Mesothelial cell of epicardium (in vitro differentiated cells): ENCODE measurements at regions not wholly inside any gene's neighbourhood (a gene's known extent, or its start where the extent isn't known, plus 50 kb on each side); places are given as distances from the start of the nearest gene placed in this dataset.
"Not testable (repeated sequence)": the region's sequence is repeated elsewhere in the genome, so short reads cannot be mapped to it uniquely, and the experiment has no call there.

Source experiments
- DNase-seq, 2 experiments: peaks; one replicate each; pipeline ENCODE4 v3.0.0; 2021; ENCODE audit warnings: low spot score in 2 of 2; ENCODE audit not compliant: unreplicated experiment in 2 of 2
- H3K27ac Mint-ChIP-seq: 2 replicates; pipeline ENCODE4 v1.8.0; 2021; ENCODE audit warnings: mixed read lengths
- H3K27me3 Mint-ChIP-seq: 2 replicates; pipeline ENCODE4 v1.8.0; 2021; ENCODE audit warnings: low read depth, mixed read lengths
- H3K36me3 Mint-ChIP-seq: 2 replicates; pipeline ENCODE4 v1.8.0; 2021; ENCODE audit warnings: mixed read lengths
- H3K4me1 Mint-ChIP-seq: 2 replicates; pipeline ENCODE4 v1.8.0; 2021; ENCODE audit warnings: mixed read lengths
- H3K4me3 Mint-ChIP-seq: 2 replicates; pipeline ENCODE4 v1.8.0; 2021; ENCODE audit warnings: mild to moderate bottlenecking, moderate library complexity, mixed read lengths
- H3K9me3 Mint-ChIP-seq: 2 replicates; pipeline ENCODE4 v1.8.0; 2021; ENCODE audit warnings: mixed read lengths
- CTCF ChIP-seq: fragments of 200-600 bp; sonication (generic); IDR thresholded peaks from one replicate; pipeline ENCODE4 v1.5.0; 2021; ENCODE audit warnings: antibody characterized with exemption; ENCODE audit not compliant: unreplicated experiment

GRCh38 chr6:86685230-86685797 is 252.0 kb upstream of the HTR1E start:
- H3K27ac Mint-ChIP-seq, result peak overlapping the region; percentile 45
- peaks cover 38% of the 10 kb centered on the region for H3K4me1 Mint-ChIP-seq
- peaks cover 21% of the 10 kb centered on the region for H3K9me3 Mint-ChIP-seq
- TF ChIP-seq CTCF, result no peak
- H3K4me3 Mint-ChIP-seq, result no peak overlapping the region
- no peak for DNase-seq
- H3K27me3 Mint-ChIP-seq, result no peaks in the 10 kb centered on the region
- H3K36me3 Mint-ChIP-seq, result peaks cover 4% of the 10 kb centered on the region

- Mint-ChIP-seq H3K4me1 (peaks cover 38% of the 10 kb centered on the region), H3K9me3 (peaks cover 9% of the 10 kb centered on the region), H3K27ac (no peak overlapping the region), H3K36me3 (peaks cover 3% of the 10 kb centered on the region), H3K4me3 (no peak overlapping the region), H3K27me3 (no peaks in the 10 kb centered on the region)
- DNase-seq, result no peak
- no peak for TF ChIP-seq CTCF
Measured at GRCh38 chr6:86683132-86683908, 254.0 kb upstream of the HTR1E start.

GRCh38 chr6:86682297-86682696 is 255.0 kb upstream of the HTR1E start:
- H3K4me3 Mint-ChIP-seq, result no peak overlapping the region
- no peaks in the 10 kb centered on the region for H3K27me3 Mint-ChIP-seq
- peaks cover 38% of the 10 kb centered on the region for H3K4me1 Mint-ChIP-seq
- TF ChIP-seq CTCF, result no peak
- no peak overlapping the region for H3K27ac Mint-ChIP-seq
- DNase-seq, result no peak
- peaks cover 6% of the 10 kb centered on the region for H3K9me3 Mint-ChIP-seq
- H3K36me3 Mint-ChIP-seq, result no peaks in the 10 kb centered on the region

GRCh38 chr6:86681140-86681539 is 256.2 kb upstream of the HTR1E start:
- Mint-ChIP-seq H3K4me1 (peaks cover 29% of the 10 kb centered on the region), H3K9me3 (peaks cover 12% of the 10 kb centered on the region)
- H3K36me3 Mint-ChIP-seq, H3K27me3 Mint-ChIP-seq, H3K4me3 Mint-ChIP-seq, H3K27ac Mint-ChIP-seq, DNase-seq: not testable (repeated sequence)

GRCh38 chr6:86672125-86672524 is 265.2 kb upstream of the HTR1E start:
- not testable (repeated sequence) for H3K4me3 Mint-ChIP-seq, H3K27ac Mint-ChIP-seq, H3K36me3 Mint-ChIP-seq, H3K27me3 Mint-ChIP-seq, H3K4me1 Mint-ChIP-seq, DNase-seq
- H3K9me3 Mint-ChIP-seq, result peaks cover 51% of the 10 kb centered on the region

GRCh38 chr6:86657192-86657591 is 280.1 kb upstream of the HTR1E start:
- H3K9me3 Mint-ChIP-seq, result peaks cover 33% of the 10 kb centered on the region
- H3K4me3 Mint-ChIP-seq, result no peak overlapping the region
- no peaks in the 10 kb centered on the region for H3K36me3 Mint-ChIP-seq
- DNase-seq, result no peak
- no peak overlapping the region for H3K27ac Mint-ChIP-seq
- TF ChIP-seq CTCF, result no peak
- no peaks in the 10 kb centered on the region for H3K4me1 Mint-ChIP-seq
- no peaks in the 10 kb centered on the region for H3K27me3 Mint-ChIP-seq
